Neuron (in vitro differentiated cells): ENCODE measurements at regions not wholly inside any gene's neighbourhood (a gene's known extent, or its start where the extent isn't known, plus 50 kb on each side); places are given as distances from the start of the nearest gene placed in this dataset.

Experiments
- H2AFZ ChIP-seq: one replicate; pipeline ENCODE4 v1.6.1; 2013; ENCODE audit warnings: low read depth, mild to moderate bottlenecking, inconsistent platforms, low read length, moderate library complexity
- H3K27me3 ChIP-seq: one replicate; pipeline ENCODE4 v1.6.1; 2013; ENCODE audit warnings: low read length; ENCODE audit not compliant: insufficient read depth
- H3K36me3 ChIP-seq: one replicate; pipeline ENCODE4 v1.6.1; 2013; ENCODE audit warnings: low read length; ENCODE audit not compliant: insufficient read depth
- H3K4me1 ChIP-seq: one replicate; pipeline ENCODE4 v1.6.1; 2013; ENCODE audit warnings: low read length; ENCODE audit not compliant: insufficient read depth
- H3K4me3 ChIP-seq: 2 replicates; pipeline ENCODE4 v1.5.1; 2013; ENCODE audit warnings: mild to moderate bottlenecking, low read length, moderate library complexity
- H3K9me3 ChIP-seq: one replicate; pipeline ENCODE4 v1.6.1; 2013; ENCODE audit warnings: low read length

DNA sequence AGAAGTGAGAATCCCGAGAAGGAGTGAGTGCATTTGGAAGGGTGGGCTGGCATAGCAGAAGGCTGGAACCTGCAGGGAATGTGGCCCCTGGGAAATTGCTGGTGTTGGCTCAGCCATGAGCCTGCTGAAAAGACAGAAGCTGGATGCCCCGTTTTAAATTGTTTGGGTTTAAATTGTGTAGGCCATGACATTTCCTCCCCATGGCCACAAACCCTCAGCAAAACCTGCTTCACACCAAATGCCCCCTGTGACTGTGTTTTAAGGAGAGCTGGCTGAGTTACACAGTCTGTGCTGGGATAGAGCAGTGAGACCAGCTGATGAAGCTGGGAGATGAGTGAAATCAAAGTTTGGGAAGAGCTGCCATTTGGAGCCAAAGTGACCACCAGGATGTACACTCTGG, 216.3 kb upstream of the RGMA start:
- Histone ChIP-seq H3K4me3 (no peak overlapping the region), H2AFZ (no peak overlapping the region), H3K36me3 (no peaks in the 10 kb centered on the region), H3K4me1 (no peaks in the 10 kb centered on the region), H3K9me3 (no peaks in the 10 kb centered on the region), H3K27me3 (no peaks in the 10 kb centered on the region)

DNA sequence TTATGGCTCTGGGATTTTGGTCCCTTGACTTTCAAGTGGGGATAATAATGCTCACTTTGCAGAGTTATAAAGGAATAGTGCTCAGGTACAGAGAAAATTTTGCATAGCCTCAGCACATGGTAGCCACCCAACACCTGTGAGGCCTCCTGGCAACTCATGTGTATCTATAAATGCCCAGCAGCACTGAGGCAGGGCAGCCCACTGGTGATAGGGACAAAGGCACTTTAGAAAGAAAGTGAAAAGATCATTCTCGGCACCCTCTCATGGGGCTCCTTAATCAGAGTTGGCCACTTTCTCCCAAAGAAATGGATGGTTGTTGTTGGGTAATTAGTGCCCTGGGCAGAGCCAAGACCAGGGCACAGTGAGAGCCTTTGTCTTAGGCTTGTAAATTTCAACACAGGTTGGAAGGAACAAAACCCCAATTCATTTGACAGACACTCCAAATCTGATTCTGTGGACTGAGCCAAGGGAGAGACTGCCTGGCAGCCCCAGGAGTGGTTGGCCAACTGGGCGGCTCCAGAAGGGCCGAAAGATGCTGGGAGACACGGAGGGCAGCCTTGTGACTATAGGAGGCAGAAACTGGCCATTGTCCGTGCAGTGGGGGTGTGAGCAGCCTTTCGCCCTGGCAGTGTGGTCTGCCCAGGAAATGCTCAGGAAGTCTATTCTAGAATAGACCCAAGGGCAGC, 213.2 kb upstream of the RGMA start:
- Histone ChIP-seq H3K27me3 (no peaks in the 10 kb centered on the region), H3K4me3 (no peak overlapping the region), H3K36me3 (no peaks in the 10 kb centered on the region), H3K9me3 (no peaks in the 10 kb centered on the region), H2AFZ (no peak overlapping the region), H3K4me1 (no peaks in the 10 kb centered on the region)

DNA sequence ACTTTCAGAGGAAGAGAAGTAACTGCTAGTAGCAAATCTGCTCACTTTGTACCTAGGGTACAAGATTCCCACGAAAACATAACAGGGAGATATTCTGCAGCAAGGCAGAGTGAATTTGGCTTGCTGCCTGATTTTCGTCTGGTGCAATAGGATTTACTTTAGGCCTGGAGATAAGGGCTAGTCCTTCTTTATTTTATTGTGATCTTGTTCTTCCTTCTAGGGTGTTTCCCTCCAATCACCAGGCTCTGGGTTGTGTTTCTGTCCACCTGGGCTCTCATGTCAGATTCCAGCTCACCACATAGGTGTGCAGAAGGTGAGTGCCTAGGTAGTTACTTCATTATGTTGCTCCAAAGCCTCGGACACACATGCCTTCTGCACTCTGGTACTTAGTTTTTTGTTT, 211.8 kb upstream of the RGMA start:
- Histone ChIP-seq H3K4me3 (no peak overlapping the region), H3K4me1 (peaks cover 8% of the 10 kb centered on the region), H3K36me3 (no peaks in the 10 kb centered on the region), H3K9me3 (no peaks in the 10 kb centered on the region), H2AFZ (no peak overlapping the region), H3K27me3 (no peaks in the 10 kb centered on the region)

- H3K9me3 ChIP-seq: no peaks in the 10 kb centered on the region
- H3K4me3 ChIP-seq: no peak overlapping the region
- H3K36me3 ChIP-seq: no peaks in the 10 kb centered on the region
- no peak overlapping the region for H2AFZ ChIP-seq
- peaks cover 8% of the 10 kb centered on the region for H3K4me1 ChIP-seq
- no peaks in the 10 kb centered on the region for H3K27me3 ChIP-seq
These were observed 210.7 kb upstream of the RGMA start for GRCh38 chr15:93299675-93300074.

- Histone ChIP-seq H3K4me3 (no peak overlapping the region), H3K27me3 (no peaks in the 10 kb centered on the region), H3K4me1 (peaks cover 8% of the 10 kb centered on the region), H3K9me3 (no peaks in the 10 kb centered on the region), H2AFZ (no peak overlapping the region), H3K36me3 (no peaks in the 10 kb centered on the region)
These were observed 209.9 kb upstream of the RGMA start for GRCh38 chr15:93298901-93299300.

- Histone ChIP-seq H3K4me3 (no peak overlapping the region), H3K36me3 (no peaks in the 10 kb centered on the region)
These were observed 207.9 kb upstream of the RGMA start for GRCh38 chr15:93296759-93297500.

DNA sequence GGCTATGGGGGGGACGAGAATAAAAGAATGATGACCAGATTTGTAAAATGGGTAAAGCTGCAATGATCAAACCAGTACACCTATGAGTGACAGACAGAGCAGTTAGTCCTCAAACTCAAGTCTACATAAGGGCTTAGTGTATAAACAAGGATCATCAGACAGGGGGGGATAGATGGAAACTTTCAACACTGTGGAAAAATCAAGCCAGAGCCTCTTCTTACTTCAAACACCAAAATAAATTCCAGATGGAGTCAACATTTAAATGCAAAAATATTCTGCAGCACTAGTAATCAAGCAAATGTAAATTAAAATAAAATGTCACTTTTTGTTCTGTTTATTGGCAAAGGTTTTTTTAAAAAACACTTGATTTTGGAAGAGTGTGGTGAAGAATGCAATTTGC, 205.9 kb upstream of the RGMA start:
- Histone ChIP-seq H3K36me3 (no peaks in the 10 kb centered on the region), H3K4me3 (no peak overlapping the region), H3K9me3 (no peaks in the 10 kb centered on the region), H3K4me1 (peaks cover 24% of the 10 kb centered on the region), H3K27me3 (no peaks in the 10 kb centered on the region), H2AFZ (no peak overlapping the region)

More at GRCh38 chr15:93296759-93297500, 207.9 kb upstream of the RGMA start:
- no peaks in the 10 kb centered on the region for H3K9me3 ChIP-seq
- no peak overlapping the region for H2AFZ ChIP-seq
- no peaks in the 10 kb centered on the region for H3K27me3 ChIP-seq
- peaks cover 8% of the 10 kb centered on the region for H3K4me1 ChIP-seq

GRCh38 chr15:93294066-93294465, 205.1 kb upstream of the RGMA start:
- no peaks in the 10 kb centered on the region for H3K36me3 ChIP-seq
- H3K4me1 ChIP-seq: peaks cover 28% of the 10 kb centered on the region
- H2AFZ ChIP-seq: no peak overlapping the region
- H3K4me3 ChIP-seq: no peak overlapping the region
- H3K27me3 ChIP-seq: no peaks in the 10 kb centered on the region
- H3K9me3 ChIP-seq: no peaks in the 10 kb centered on the region

DNA sequence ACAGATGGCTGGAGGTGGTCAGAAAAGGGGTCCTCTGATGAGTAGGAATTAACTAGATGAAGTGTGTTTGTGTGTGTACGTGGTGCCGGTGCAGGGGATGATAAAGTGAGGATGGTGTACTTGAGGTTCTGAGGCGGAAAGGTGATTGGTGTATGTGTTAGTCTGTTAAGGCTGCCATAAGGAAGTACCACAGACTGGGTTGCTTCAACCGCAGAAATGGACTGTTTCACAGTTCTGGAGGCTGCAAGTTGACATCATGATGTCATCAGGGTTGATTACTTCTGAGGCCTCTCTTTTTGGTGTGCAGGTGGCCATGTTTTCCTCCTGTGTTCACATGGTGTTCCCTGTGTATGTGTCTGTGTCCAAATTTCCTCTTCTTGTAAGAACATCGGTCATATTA, 202.4 kb upstream of the RGMA start:
- Histone ChIP-seq H3K9me3 (no peaks in the 10 kb centered on the region), H3K27me3 (no peaks in the 10 kb centered on the region), H3K4me3 (no peak overlapping the region), H2AFZ (no peak overlapping the region), H3K36me3 (no peaks in the 10 kb centered on the region), H3K4me1 (peaks cover 21% of the 10 kb centered on the region)

GRCh38 chr15:93290618-93290946, 201.6 kb upstream of the RGMA start:
- Histone ChIP-seq H3K9me3 (no peaks in the 10 kb centered on the region), H2AFZ (no peak overlapping the region), H3K4me3 (no peak overlapping the region), H3K27me3 (no peaks in the 10 kb centered on the region), H3K4me1 (peaks cover 21% of the 10 kb centered on the region), H3K36me3 (no peaks in the 10 kb centered on the region)

DNA sequence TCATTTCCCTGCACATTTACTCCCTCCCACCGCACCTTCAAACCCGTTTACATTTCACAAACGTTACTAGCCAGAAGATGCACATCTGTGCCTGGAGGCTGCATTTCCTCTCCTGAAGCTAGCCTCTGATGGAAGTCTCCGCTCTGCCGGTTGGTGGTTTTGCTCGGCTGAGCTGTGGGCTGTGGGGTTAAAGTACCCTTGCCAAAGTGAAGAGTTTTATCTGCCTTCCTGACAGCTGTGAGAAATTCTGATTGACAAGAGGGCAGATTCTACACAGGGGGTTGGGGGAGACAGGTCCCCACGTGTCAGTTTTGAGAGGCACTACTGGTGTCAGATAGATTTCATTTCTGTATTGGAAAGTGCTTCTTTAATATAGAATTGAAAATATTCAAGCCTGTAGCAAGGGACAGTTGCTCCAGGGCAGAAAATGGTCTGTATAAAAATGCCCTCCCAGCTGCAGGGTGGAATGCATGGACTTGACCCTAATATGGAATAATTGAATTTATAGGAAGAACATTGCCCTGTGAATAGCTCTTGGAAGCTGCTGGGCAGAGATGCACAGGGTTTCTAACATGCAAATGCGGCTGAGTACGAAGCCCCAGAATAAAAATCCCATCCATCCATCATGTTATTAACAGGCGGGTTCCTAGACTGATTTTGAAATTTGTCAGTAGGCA, 201.1 kb upstream of the RGMA start:
- Histone ChIP-seq H3K36me3 (no peaks in the 10 kb centered on the region), H2AFZ (no peak overlapping the region), H3K27me3 (no peaks in the 10 kb centered on the region), H3K4me1 (peaks cover 21% of the 10 kb centered on the region), H3K4me3 (no peak overlapping the region), H3K9me3 (no peaks in the 10 kb centered on the region)

GRCh38 chr15:93288728-93289294, 199.8 kb upstream of the RGMA start:
- Histone ChIP-seq H3K36me3 (no peaks in the 10 kb centered on the region), H3K4me3 (no peak overlapping the region), H3K9me3 (no peaks in the 10 kb centered on the region), H2AFZ (no peak overlapping the region), H3K4me1 (peaks cover 21% of the 10 kb centered on the region), H3K27me3 (no peaks in the 10 kb centered on the region)

GRCh38 chr15:93286446-93286845, 197.4 kb upstream of the RGMA start:
- peaks cover 26% of the 10 kb centered on the region for H3K4me1 ChIP-seq
- H3K4me3 ChIP-seq: no peak overlapping the region
- H3K36me3 ChIP-seq: no peaks in the 10 kb centered on the region
- no peaks in the 10 kb centered on the region for H3K9me3 ChIP-seq
- H2AFZ ChIP-seq: no peak overlapping the region
- no peaks in the 10 kb centered on the region for H3K27me3 ChIP-seq
